ENCODE measurements at regions not wholly inside any gene's neighbourhood (a gene's known extent, or its start where the extent isn't known, plus 50 kb on each side); places are given as distances from the start of the nearest gene placed in this dataset.

GRCh38 chr11:70799386-70799785 lies 401.1 kb downstream of the CTTN start:
- H3K4me1 Mint-ChIP-seq (ENCODE audit: low read depth), result no peaks in the 10 kb centered on the region
- no peak for DNase-seq (ENCODE audit: low spot score)
- H3K4me3 Mint-ChIP-seq (ENCODE audit: unreplicated experiment), result no peak overlapping the region
- H3K9me3 Mint-ChIP-seq (ENCODE audit: low read depth), result peaks cover 9% of the 10 kb centered on the region
- H3K27me3 Mint-ChIP-seq (ENCODE audit: low read depth), result peaks cover 4% of the 10 kb centered on the region
- TF ChIP-seq, protein P1, sequence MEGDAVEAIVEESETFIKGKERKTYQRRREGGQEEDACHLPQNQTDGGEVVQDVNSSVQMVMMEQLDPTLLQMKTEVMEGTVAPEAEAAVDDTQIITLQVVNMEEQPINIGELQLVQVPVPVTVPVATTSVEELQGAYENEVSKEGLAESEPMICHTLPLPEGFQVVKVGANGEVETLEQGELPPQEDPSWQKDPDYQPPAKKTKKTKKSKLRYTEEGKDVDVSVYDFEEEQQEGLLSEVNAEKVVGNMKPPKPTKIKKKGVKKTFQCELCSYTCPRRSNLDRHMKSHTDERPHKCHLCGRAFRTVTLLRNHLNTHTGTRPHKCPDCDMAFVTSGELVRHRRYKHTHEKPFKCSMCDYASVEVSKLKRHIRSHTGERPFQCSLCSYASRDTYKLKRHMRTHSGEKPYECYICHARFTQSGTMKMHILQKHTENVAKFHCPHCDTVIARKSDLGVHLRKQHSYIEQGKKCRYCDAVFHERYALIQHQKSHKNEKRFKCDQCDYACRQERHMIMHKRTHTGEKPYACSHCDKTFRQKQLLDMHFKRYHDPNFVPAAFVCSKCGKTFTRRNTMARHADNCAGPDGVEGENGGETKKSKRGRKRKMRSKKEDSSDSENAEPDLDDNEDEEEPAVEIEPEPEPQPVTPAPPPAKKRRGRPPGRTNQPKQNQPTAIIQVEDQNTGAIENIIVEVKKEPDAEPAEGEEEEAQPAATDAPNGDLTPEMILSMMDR (IDR thresholded peaks at IDR 0.05), result no peak
- H3K36me3 Mint-ChIP-seq (ENCODE audit: low read depth), result no peaks in the 10 kb centered on the region
- H3K27ac Mint-ChIP-seq (ENCODE audit: unreplicated experiment), result no peak overlapping the region

DNA sequence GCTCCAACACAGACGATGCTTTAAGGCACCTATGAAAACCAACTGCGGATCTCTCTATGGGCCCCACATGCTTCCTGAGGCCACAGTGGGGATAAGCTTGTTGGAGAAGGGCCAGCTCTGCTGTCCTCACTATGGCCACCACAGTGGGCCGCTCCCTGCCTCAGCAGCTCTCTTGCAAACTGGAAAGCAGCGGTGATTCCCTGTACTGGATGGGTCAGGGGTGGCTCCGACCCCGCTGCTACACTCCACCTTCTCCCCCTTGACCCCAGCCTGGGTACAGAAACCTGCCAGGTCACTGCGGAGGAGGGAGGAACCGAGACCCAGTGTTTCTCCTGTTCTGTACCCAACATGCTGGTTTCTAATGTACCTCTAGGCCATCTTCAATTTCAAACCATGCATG lies 403.9 kb downstream of the CTTN start:
- TF ChIP-seq, protein P1 (IDR thresholded peaks at IDR 0.05), result no peak
- peak; percentile 76 for DNase-seq (ENCODE audit: low spot score)
- Mint-ChIP-seq H3K27me3 (ENCODE audit: low read depth) (peaks cover 4% of the 10 kb centered on the region), H3K27ac (ENCODE audit: unreplicated experiment) (no peak overlapping the region), H3K4me1 (ENCODE audit: low read depth) (no peaks in the 10 kb centered on the region), H3K9me3 (ENCODE audit: low read depth) (peaks cover 3% of the 10 kb centered on the region), H3K36me3 (ENCODE audit: low read depth) (no peaks in the 10 kb centered on the region), H3K4me3 (ENCODE audit: unreplicated experiment) (no peak overlapping the region)

DNA sequence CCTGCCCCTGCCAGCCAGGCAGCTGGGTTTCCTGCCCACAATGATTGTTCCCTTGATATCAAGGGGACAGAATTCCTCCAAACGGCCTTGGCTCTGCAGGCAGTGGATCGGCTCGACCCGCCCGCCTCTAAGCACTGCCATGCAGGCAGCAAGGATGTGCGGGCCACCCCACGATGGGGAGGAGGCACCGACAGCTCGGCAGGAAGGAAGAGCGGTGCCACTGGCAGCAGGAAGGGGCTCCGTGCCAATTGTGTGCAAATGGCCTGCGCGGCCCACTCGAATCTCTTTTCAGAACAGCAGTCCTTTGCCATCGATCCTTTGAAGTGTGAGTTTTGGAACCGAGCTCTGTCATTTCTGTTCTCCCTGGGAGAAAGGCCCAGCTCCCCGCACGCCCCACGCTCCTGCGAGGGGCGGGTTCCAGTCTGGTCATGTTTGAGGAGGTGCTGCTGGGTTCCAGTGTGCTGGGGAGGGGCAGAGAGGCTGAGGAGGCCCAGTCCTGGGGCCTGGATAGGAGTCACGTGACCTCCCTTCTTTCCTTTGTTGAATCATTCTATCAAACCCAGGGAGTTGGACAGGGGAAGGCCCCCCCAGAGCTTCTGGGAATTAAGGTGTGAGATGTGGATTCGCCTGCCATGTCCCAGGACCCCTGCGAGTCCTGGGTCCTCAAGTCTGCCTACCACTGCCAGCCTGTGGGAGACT lies 406.0 kb downstream of the CTTN start:
- Mint-ChIP-seq H3K4me1 (ENCODE audit: low read depth) (no peaks in the 10 kb centered on the region), H3K27ac (ENCODE audit: unreplicated experiment) (no peak overlapping the region), H3K4me3 (ENCODE audit: unreplicated experiment) (no peak overlapping the region), H3K36me3 (ENCODE audit: low read depth) (no peaks in the 10 kb centered on the region), H3K9me3 (ENCODE audit: low read depth) (peaks cover 3% of the 10 kb centered on the region), H3K27me3 (ENCODE audit: low read depth) (peaks cover 9% of the 10 kb centered on the region)
- TF ChIP-seq, protein P1 (IDR thresholded peaks at IDR 0.05), result no peak
- peak; percentile 86 for DNase-seq (ENCODE audit: low spot score)

GRCh38 chr11:70805243-70805642 lies 406.9 kb downstream of the CTTN start:
- Mint-ChIP-seq H3K4me3 (ENCODE audit: unreplicated experiment) (no peak overlapping the region), H3K36me3 (ENCODE audit: low read depth) (no peaks in the 10 kb centered on the region), H3K27ac (ENCODE audit: unreplicated experiment) (no peak overlapping the region), H3K27me3 (ENCODE audit: low read depth) (peaks cover 12% of the 10 kb centered on the region), H3K4me1 (ENCODE audit: low read depth) (no peaks in the 10 kb centered on the region), H3K9me3 (ENCODE audit: low read depth) (peaks cover 3% of the 10 kb centered on the region)
- TF ChIP-seq, protein P1 (IDR thresholded peaks at IDR 0.05), result no peak
- DNase-seq (ENCODE audit: low spot score), result no peak

- no peak for DNase-seq (ENCODE audit: low spot score)
- Mint-ChIP-seq H3K27ac (ENCODE audit: unreplicated experiment) (no peak overlapping the region), H3K4me1 (ENCODE audit: low read depth) (no peaks in the 10 kb centered on the region), H3K27me3 (ENCODE audit: low read depth) (peaks cover 10% of the 10 kb centered on the region), H3K36me3 (ENCODE audit: low read depth) (no peaks in the 10 kb centered on the region), H3K9me3 (ENCODE audit: low read depth) (peaks cover 3% of the 10 kb centered on the region), H3K4me3 (ENCODE audit: unreplicated experiment) (no peak overlapping the region)
- TF ChIP-seq, protein P1 (IDR thresholded peaks at IDR 0.05), result no peak
Observed at GRCh38 chr11:70805971-70806370, 407.6 kb downstream of the CTTN start.

All from chondrocyte (in vitro differentiated cells).